HK-2 (cell line): ENCODE measurements at regions not wholly inside any gene's neighbourhood (a gene's known extent, or its start where the extent isn't known, plus 50 kb on each side); places are given as distances from the start of the nearest gene placed in this dataset.
"Not testable (repeated sequence)": the region's sequence is repeated elsewhere in the genome, so short reads cannot be mapped to it uniquely, and the experiment has no call there.

Source experiments
- DNase-seq: peaks from one replicate; pipeline ENCODE4 v3.0.0-alpha.2; 2018; ENCODE audit not compliant: unreplicated experiment

GRCh38 chr12:74129702-74130101, 407.9 kb upstream of the ATXN7L3B start:
- no peak for DNase-seq

DNA sequence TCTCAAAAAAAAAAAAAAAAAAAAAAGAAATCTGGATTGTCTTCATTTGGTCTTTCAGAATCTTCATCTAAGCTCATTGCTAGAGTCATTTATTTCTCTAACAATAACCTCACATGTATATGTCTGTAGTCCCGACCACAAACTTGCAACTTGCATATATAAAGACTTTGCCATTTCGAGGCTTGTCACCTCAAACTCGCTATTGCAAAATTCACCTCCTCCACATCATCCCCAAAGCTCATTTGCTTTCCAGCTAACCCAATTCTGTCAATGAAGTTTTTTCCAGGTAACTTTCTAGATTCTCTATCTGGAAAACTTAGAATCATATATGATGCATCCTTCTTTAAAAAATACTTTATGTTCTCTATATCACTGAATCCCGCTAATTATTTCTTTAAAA, 393.2 kb upstream of the ATXN7L3B start:
- no peak for DNase-seq

- DNase-seq: no peak
Observed at GRCh38 chr12:74145328-74145727, 392.3 kb upstream of the ATXN7L3B start.

- no peak for DNase-seq
Observed at GRCh38 chr12:74148849-74149248, 388.8 kb upstream of the ATXN7L3B start.

DNA sequence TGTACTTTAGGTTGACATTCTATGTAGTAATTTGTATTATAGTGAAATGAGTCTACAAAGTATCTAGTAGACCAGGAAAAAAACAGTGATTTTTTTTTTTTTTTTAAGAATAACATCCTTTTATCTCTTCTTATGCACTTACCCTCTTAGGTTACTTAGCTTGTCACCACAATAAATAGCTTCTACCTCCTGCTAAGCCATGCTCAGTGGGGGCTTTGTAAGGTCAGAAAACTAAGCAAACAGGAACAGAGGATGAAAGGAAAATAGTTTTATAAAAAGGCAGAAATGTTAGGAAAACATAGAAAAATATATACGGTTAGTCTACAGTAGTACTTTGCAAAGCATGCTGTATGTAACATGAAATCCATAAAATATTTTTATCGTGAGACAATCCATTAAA, 385.3 kb upstream of the ATXN7L3B start:
- DNase-seq: no peak

- no peak for DNase-seq
Observed at GRCh38 chr12:74166096-74166495, 371.5 kb upstream of the ATXN7L3B start.

- no peak for DNase-seq
Observed at GRCh38 chr12:74169607-74170006, 368.0 kb upstream of the ATXN7L3B start.

- no peak for DNase-seq
Observed at GRCh38 chr12:74170645-74171477, 366.8 kb upstream of the ATXN7L3B start.

- DNase-seq: no peak
Observed at GRCh38 chr12:74171478-74171909, 366.1 kb upstream of the ATXN7L3B start.

DNA sequence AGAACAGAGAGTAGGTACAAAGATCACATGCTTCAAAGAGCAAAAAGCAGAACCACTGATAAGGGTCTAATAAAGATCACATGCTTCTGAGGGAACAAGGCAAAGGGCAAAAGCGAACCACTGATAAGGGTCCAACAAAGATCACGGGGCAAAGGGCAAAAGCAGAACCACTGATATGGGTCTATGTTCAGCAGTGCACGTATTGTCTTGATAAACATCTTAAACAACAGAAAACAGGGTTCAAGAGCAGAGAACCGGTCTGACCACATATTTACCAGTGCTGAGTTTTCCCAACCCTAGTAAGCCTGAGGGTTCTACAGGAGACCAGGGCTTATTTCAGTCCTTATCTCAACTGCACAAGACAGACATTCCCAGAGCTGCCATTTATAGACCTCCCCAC, 362.7 kb upstream of the ATXN7L3B start:
- DNase-seq: not testable (repeated sequence)

DNA sequence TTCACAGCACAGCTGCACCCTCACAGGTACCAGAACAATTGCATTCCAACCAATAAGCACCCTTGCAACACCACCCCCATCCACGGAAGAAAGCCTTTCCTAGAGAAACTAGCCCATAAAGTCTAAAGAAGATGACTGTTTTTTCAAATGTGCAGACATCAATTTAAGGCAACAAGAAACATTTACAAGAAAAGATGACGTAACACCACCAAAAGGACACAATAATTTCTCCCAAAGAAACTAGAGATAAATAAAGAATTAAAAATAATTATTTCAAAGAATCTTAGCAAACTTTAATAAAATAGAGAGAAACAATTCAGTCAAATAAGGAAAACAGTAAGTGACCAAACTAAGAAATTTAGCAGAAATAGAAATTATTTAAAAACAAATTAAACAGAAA, 352.3 kb upstream of the ATXN7L3B start:
- DNase-seq: no peak

- no peak for DNase-seq
Observed at GRCh38 chr12:74193191-74193590, 344.4 kb upstream of the ATXN7L3B start.

GRCh38 chr12:74204236-74204635, 333.4 kb upstream of the ATXN7L3B start:
- no peak for DNase-seq

DNA sequence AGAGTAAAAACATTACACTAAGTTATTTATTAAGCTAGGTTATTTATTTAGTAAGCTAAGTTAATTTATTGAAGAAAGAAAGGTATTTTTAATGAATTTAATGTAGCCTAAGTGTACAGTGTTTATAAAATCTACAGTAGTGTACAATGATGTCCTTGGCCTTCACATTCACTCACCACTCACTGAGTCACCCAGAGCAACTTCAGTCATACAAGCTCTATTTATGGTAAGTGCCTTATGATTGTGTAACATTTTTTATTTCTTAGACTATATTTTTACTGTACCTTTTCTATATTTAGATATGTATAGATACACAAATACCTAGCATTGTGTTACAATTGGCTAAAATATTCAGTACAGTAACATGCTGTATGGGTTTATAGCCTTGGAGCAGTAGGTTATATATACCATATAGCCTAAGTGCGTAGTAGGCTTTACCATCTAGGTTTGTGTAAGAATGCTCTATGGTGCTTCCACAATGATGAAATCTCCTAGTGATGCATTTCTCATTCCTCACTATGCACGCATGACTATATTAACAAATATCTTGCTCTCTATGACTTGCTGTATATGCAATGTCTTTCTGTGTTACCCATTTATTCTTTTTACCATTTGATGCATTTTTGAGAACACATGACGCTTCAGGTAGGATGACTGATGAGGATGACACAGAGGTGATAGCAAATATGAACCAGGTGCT, 309.6 kb upstream of the ATXN7L3B start:
- no peak for DNase-seq

DNA sequence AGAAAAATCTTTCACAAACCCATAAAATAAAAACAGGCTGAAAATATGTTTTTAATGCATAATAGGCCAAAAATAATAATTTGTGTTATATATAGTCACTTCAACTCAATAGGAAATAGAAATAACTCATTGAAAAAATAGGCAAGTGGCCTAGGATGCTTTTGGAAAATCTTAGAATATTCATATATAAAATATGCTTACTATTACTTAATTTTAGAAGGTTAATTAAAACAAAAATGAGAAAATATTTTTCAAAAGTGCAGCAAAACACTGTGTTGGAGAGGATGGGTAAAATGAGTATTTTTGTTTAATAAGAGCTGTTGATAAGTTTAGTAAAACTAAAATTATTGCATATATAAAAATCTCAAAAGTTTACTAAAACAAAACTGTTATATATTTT, 308.0 kb upstream of the ATXN7L3B start:
- no peak for DNase-seq

- no peak for DNase-seq
Observed at GRCh38 chr12:74235342-74235741, 302.3 kb upstream of the ATXN7L3B start.

DNA sequence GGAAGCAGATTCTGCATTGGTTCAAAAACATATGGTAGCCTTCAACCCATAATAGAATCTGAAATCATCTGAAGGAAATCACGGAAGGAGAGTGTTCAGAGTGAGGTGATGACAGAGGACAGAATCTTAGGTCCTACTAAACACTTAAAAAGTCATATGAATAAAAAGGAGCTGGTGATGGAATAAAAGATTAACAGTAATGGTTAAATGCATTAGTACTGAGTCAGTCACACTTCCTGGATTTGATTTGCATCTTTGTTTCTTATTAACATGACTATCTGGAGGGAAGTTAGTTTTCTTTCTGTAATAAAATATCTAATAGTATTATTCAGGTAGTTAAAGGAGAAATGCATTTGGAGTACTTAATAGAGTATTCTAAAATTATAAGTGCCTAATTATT, 296.3 kb upstream of the ATXN7L3B start:
- no peak for DNase-seq

DNA sequence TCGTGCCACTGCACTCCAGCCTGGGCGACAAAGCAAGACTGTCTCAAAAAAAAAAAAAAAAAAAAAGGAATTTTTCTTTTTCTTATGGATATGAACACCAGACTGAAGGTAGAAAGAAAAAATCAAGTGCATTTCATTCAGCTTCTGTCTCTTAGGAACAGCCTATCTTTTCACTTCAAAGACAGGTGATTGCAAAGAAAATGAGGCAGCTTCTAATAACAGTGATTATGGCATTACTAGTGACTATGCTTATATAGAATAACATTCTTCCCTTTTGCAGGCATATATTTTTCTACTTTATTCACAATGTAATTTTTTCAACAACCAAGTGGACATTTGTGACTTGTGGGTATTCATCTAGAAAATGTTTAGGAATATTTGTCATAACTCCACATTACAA, 295.5 kb upstream of the ATXN7L3B start:
- no peak for DNase-seq

DNA sequence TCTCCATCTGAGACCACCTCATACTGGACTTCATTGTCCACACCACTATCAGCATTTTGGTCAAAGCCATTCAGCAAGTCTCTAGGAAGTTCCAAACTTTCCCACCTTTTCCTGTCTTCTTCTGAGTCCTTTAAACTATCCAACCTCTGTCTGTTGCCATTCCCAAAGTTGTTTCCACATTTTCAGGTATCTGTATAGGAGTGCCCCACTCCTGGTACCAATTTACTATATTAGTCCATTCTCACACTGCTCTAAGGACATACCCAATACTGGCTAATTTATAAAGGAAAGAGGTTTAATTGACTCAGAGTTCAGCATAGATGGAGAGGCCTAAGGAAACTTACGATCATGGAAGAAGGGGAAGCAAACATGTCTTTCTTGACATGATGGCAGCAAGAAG, 292.2 kb upstream of the ATXN7L3B start:
- no peak for DNase-seq

DNA sequence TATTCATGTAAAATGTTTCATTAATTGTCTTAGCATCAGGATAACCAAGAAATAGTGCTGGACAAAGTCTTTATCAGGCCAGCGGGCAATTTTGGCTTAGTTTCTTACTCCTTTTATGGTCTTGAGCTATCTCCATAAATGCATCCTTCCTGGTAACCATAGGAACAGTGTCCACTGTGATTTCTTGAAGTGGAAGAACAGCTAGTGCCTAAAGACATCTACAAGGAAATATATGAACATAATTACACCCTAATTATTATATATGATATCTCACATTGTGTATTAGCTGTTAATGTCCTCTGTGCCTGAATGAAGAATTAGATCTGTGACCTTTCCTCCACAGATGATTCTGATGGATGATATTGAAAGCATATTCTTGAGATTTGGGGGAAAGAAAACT, 286.7 kb upstream of the ATXN7L3B start:
- DNase-seq: no peak

GRCh38 chr12:74253826-74254225, 283.8 kb upstream of the ATXN7L3B start:
- not testable (repeated sequence) for DNase-seq

- DNase-seq: no peak
Observed at GRCh38 chr12:74254784-74255183, 282.9 kb upstream of the ATXN7L3B start.

GRCh38 chr12:74259199-74259598, 278.4 kb upstream of the ATXN7L3B start:
- no peak for DNase-seq
